Activated naive CD8-positive, alpha-beta T cell (primary cell): ENCODE measurements at regions not wholly inside any gene's neighbourhood (a gene's known extent, or its start where the extent isn't known, plus 50 kb on each side); places are given as distances from the start of the nearest gene placed in this dataset.

ENCODE experiments used
- H3K27ac Mint-ChIP-seq: one replicate; pipeline ENCODE4 v1.8.0; 2021; ENCODE audit warnings: mixed read lengths
- H3K27me3 Mint-ChIP-seq: one replicate; pipeline ENCODE4 v1.8.0; 2021; ENCODE audit warnings: mixed read lengths
- H3K36me3 Mint-ChIP-seq: one replicate; pipeline ENCODE4 v1.8.0; 2021; ENCODE audit warnings: mixed read lengths
- H3K4me1 Mint-ChIP-seq: one replicate; pipeline ENCODE4 v1.8.0; 2021; ENCODE audit warnings: low read depth, mixed read lengths
- H3K4me3 Mint-ChIP-seq: one replicate; pipeline ENCODE4 v1.8.0; 2021; ENCODE audit warnings: mild to moderate bottlenecking, mixed read lengths
- H3K9me3 Mint-ChIP-seq: one replicate; pipeline ENCODE4 v1.8.0; 2021; ENCODE audit warnings: low read depth, mixed read lengths

DNA sequence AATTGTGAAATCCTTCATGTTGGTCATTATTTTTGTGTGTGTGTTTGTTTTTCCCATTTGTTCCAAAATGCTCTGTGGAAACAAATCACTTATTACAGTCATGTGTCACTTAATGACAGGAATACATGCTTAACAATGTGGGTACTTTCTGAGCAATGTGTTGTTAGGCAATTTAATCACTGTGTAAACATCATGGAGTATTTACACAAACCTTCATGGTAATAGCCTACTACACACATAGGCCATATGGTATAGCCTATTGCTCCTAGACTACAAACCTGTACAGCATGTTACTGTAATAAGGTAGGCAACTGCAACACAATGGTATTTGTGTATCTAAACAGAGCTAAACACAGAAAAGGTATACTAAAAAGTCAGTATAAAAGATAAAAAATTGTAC is 388.9 kb upstream of the PPP1R2C start:
- Mint-ChIP-seq H3K4me1 (peaks cover 6% of the 10 kb centered on the region), H3K27me3 (no peaks in the 10 kb centered on the region), H3K4me3 (no peak overlapping the region), H3K27ac (no peak overlapping the region), H3K9me3 (peaks cover 5% of the 10 kb centered on the region), H3K36me3 (peaks cover 6% of the 10 kb centered on the region)

DNA sequence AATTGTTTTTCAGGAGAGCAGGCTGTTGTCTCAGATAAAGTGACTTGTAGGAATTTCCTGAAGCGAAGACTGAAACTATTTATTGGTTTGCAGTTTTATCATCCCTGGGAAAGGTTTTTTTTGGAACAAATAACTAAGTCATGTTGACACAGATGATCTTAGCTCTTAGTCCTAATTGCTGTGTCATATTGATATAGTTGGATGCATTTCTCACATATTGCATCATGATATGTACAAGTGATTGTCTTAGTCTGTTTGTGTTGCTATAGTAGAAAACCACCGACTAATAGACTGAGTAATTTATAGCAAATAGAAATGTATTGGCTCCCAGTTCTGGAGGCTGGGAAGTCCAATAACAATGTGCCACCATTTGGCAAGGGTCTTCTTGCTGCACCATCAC is 397.5 kb upstream of the PPP1R2C start:
- Mint-ChIP-seq H3K4me1 (no peaks in the 10 kb centered on the region), H3K36me3 (peaks cover 3% of the 10 kb centered on the region), H3K27me3 (no peaks in the 10 kb centered on the region), H3K4me3 (no peak overlapping the region), H3K9me3 (no peaks in the 10 kb centered on the region), H3K27ac (no peak overlapping the region)

DNA sequence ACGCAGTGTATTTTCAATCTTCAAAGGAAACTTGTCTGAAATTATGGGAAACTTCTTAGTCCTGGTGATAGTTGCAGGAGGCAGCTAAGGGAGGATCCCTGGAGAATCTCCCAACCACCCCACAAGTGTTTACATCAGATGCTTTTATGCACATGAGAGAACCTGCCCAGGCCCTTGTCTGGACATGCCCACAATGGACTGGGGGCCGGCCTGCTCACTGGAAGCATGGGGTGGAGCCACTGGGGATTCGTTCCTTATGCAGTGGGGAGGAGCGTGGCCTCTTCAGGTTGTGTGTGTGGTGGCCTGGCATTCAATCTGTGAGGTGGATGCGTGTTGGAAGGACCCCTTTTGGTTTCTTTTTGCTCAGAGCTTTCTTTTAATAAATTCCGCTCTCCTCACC is 398.7 kb upstream of the PPP1R2C start:
- no peaks in the 10 kb centered on the region for H3K4me1 Mint-ChIP-seq
- no peaks in the 10 kb centered on the region for H3K9me3 Mint-ChIP-seq
- H3K4me3 Mint-ChIP-seq: no peak overlapping the region
- H3K27me3 Mint-ChIP-seq: no peaks in the 10 kb centered on the region
- H3K27ac Mint-ChIP-seq: no peak overlapping the region
- H3K36me3 Mint-ChIP-seq: peaks cover 2% of the 10 kb centered on the region

DNA sequence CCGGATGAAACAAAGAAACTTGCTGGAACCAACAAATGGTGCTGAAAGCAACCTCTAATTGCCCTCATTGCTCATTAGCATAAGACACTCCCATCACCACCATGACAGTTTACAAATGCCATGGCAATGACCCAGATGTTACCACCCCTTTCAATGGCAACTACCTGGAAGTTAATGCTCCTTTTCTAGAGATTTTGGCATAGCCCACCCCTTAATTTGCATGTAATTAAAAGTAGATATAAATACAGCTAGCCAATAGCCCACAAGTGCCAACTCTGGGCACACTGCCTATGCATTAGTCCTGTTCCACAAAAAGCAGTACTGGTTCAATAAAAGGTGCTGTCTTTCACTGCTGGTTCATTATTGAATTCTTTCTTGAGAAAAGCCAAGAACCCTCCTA is 410.3 kb upstream of the PPP1R2C start:
- no peak overlapping the region for H3K27ac Mint-ChIP-seq
- H3K4me1 Mint-ChIP-seq: peaks cover 8% of the 10 kb centered on the region
- no peaks in the 10 kb centered on the region for H3K36me3 Mint-ChIP-seq
- H3K4me3 Mint-ChIP-seq: no peak overlapping the region
- no peaks in the 10 kb centered on the region for H3K9me3 Mint-ChIP-seq
- H3K27me3 Mint-ChIP-seq: no peaks in the 10 kb centered on the region

DNA sequence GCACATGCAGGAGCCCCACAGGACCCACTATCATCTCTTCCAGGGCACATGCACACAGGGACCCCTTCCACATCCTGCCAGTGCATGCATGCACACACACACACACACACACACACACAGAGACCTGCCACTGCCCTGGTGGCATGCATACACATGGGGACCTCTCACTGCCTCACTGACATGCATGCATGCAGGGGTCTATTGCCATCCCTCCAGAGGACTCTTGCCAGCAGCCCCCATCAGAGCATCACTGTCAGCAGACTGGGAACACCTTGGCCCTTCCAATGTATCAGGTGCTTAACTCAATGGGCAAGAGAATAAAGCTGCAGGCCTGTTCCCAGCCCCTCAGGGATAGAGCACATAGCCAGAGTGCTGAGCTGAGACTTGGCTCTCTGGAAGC is 433.6 kb upstream of the PPP1R2C start:
- Mint-ChIP-seq H3K4me3 (no peak overlapping the region), H3K36me3 (peaks cover 8% of the 10 kb centered on the region), H3K27me3 (no peaks in the 10 kb centered on the region), H3K9me3 (peaks cover 4% of the 10 kb centered on the region), H3K4me1 (no peaks in the 10 kb centered on the region), H3K27ac (no peak overlapping the region)

DNA sequence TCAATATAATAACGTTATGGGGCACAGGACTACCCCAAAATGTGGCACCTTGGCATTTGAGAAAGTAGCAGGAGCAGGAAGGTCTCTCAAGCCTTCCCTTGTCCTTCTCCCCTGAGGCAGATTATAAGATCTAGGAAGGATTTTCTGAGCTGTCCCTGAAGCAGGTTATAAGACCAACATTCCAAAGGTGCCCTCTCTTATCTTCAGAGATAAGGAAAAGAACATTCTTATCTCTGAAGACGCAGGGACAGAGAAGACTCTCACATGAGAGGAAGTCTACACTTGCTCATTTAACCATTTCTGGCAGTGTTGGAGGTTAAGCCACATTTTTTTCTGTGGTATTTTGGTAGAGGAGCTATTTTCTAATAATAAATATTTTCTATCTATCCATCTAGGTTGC is 437.9 kb upstream of the MAOA start:
- H3K27me3 Mint-ChIP-seq: no peaks in the 10 kb centered on the region
- H3K4me3 Mint-ChIP-seq: no peak overlapping the region
- no peaks in the 10 kb centered on the region for H3K4me1 Mint-ChIP-seq
- H3K9me3 Mint-ChIP-seq: peaks cover 4% of the 10 kb centered on the region
- H3K36me3 Mint-ChIP-seq: peaks cover 6% of the 10 kb centered on the region
- H3K27ac Mint-ChIP-seq: no peak overlapping the region

DNA sequence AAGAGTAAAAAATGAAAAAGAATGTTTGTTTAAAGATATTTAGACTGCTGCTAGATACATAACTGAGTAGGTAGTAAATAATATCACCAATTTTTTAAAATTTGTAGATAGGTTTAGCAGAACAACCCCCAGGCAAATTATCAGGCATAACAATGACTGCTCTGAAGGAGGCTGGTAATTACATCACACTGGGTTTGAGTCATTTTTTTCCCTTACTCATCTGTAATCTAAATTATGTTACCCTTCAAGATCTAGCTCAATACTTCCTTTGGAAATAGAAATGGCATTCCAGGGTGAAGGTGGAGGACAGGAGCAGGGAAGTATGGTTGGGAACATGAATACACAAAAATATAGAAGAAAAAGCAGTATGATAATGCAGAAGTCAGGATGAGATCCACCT is 431.6 kb upstream of the MAOA start:
- Mint-ChIP-seq H3K36me3 (no peaks in the 10 kb centered on the region), H3K4me1 (no peaks in the 10 kb centered on the region), H3K4me3 (no peak overlapping the region), H3K27ac (no peak overlapping the region), H3K27me3 (no peaks in the 10 kb centered on the region), H3K9me3 (no peaks in the 10 kb centered on the region)

DNA sequence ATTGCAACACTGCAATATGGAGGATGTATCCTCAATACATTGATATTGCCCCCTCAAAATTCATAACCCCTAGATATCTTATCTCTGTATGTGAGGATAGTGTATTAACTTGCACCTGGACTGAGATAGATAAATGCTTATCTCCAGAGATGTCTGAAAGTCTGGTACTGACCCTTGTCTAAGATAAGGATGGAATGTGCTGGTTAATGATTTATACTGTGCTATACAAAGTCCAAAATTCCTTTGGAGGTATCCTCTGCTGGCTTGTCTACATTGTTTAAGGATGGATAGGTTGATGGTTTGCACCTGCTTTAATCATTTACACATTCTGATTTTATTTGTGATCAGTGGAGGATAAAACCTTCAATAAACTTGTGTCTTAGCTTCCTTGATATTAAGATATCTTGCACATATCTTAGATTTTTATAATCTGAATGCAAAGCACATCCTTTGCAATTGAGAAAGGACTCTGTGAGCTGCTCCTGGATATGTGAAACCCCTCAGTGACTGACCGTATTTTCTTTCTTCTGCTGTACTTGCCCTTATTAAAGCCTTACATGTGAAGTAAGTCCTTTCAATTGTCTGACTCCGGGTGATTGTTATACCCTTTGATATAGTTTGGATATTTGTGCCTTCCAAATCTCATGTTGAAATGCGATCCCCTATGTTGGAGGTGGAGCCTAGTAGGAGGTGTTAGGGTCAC is 430.3 kb upstream of the MAOA start:
- Mint-ChIP-seq H3K9me3 (no peaks in the 10 kb centered on the region), H3K27ac (no peak overlapping the region), H3K4me1 (no peaks in the 10 kb centered on the region), H3K36me3 (no peaks in the 10 kb centered on the region), H3K27me3 (no peaks in the 10 kb centered on the region), H3K4me3 (no peak overlapping the region)

DNA sequence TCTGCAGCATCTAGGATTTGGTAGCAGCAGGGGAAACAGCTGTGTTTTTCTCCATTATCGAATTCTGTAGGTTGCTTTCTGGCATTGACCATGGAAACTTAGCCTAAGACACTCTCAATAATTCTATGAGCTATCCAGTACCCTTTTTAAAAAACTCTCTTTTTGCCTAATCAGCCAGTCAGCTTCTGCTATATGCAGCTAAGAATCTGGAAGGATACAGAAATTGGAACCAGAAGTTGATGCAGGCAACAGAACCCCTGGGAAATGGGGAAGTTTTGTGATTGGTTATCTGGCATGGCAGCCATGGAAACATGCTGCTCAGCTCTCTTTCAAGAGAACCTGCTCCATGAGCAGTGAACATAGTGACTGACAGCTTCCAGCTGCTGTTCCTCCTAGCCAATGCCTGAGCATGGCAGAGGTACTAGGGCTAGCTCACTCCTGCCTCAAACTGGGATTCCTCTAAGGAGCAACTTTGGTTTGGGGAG is 417.6 kb upstream of the MAOA start:
- Mint-ChIP-seq H3K36me3 (no peaks in the 10 kb centered on the region), H3K4me3 (no peak overlapping the region), H3K27ac (no peak overlapping the region), H3K4me1 (no peaks in the 10 kb centered on the region), H3K27me3 (no peaks in the 10 kb centered on the region), H3K9me3 (no peaks in the 10 kb centered on the region)

DNA sequence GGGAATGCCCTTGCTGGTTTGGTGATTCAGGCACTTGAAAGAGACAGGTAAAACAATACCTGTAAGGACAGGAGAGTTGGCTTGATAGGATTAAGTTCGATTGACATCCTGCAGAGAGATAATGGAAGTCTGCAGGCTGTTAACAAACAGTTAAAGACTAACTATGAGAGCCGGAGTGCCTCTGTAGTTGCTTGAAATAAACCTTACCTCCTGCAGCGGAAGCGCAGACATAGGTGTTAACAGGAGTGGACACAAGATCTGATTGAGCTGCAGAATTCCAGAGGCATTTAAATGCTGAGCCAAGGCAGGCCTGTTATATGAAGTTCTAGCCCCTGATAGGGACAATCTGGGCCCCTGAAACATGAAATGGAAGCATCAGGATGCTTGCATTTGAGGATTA is 416.7 kb upstream of the MAOA start:
- Mint-ChIP-seq H3K27me3 (no peaks in the 10 kb centered on the region), H3K27ac (no peak overlapping the region), H3K36me3 (no peaks in the 10 kb centered on the region), H3K4me1 (no peaks in the 10 kb centered on the region), H3K9me3 (no peaks in the 10 kb centered on the region), H3K4me3 (no peak overlapping the region)

DNA sequence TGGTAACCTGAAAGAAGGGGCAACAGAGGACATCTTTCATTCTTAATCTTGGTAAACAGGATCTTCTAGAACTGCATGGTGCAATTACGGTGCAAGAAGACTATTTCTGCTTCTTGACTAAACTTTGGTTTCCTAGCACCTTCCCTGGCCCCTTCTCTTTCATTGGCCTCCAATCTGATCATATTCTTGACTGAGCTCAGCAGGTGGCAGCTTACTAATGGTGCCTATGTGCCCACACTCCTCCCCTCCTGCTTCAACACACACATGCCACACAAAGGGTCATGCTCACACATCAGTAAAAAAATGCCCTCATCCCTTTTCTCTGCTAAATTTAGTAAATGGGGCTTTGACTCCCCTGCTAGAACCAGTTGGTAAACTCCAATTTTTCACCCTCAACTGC is 400.5 kb upstream of the MAOA start:
- no peaks in the 10 kb centered on the region for H3K27me3 Mint-ChIP-seq
- no peak overlapping the region for H3K4me3 Mint-ChIP-seq
- H3K36me3 Mint-ChIP-seq: no peaks in the 10 kb centered on the region
- H3K9me3 Mint-ChIP-seq: no peaks in the 10 kb centered on the region
- no peaks in the 10 kb centered on the region for H3K4me1 Mint-ChIP-seq
- peak overlapping the region; percentile 41 for H3K27ac Mint-ChIP-seq

DNA sequence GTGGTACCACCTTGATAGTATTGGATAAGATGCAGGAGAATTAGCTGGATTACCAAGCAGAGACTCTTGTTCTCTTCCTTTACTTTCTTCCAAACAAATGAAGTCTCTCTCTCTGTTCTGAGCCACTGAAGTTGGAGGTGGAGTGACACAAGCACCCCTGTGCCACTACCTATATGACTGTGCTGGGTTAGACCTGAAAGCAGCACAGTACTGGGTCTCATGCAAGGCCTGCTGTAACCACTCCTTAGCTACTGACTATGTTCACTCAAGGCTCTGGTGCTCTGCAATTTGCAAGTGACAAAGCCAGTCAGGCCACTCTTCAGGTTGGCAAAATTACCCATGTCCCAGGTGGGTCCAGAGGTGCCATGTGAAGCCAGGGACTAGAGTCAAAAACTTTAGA is 389.6 kb upstream of the MAOA start:
- Mint-ChIP-seq H3K27me3 (no peaks in the 10 kb centered on the region), H3K9me3 (peaks cover 20% of the 10 kb centered on the region), H3K36me3 (peaks cover 9% of the 10 kb centered on the region), H3K4me3 (no peak overlapping the region), H3K4me1 (no peaks in the 10 kb centered on the region), H3K27ac (no peak overlapping the region)

DNA sequence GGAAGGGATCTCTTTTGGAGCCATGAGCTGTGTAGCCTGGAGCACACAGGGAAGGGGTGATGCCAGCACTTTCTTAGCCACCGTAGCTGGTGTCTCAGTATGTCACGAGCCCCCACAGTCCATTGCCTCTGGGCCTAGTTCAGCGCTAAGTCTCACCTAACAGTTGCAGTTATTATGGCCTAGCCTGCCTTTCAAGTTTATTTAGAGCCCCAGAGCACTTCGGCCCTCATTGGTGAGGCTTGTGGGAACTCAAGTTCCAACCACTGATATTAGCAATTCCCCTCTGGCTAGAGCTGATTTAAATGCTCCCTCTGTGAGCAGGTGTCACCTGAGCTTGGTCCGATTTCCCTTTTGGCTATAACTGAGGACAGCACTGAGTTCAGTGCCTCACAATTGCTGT is 388.4 kb upstream of the MAOA start:
- no peaks in the 10 kb centered on the region for H3K27me3 Mint-ChIP-seq
- peaks cover 15% of the 10 kb centered on the region for H3K9me3 Mint-ChIP-seq
- no peaks in the 10 kb centered on the region for H3K4me1 Mint-ChIP-seq
- no peak overlapping the region for H3K4me3 Mint-ChIP-seq
- H3K27ac Mint-ChIP-seq: no peak overlapping the region
- peaks cover 9% of the 10 kb centered on the region for H3K36me3 Mint-ChIP-seq

DNA sequence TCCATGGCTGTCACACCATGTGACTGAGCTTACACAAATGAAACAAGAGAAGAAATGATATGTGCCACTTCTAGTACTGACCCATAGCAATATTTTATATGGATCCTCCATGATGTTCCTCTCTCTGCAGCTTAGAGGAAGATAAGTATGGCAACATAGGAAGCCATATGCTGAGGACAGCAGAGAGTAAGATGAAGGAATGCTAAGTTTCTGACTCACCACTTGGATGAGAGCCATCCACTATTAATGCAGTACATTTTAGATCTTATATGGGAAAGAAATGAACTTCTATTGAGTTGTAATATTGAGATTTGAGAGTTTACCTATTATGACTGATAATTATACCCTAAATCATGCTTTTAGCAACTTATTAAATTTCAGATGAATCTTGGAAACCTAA is 386.9 kb upstream of the MAOA start:
- Mint-ChIP-seq H3K36me3 (peaks cover 6% of the 10 kb centered on the region), H3K27me3 (no peaks in the 10 kb centered on the region), H3K4me1 (no peaks in the 10 kb centered on the region), H3K9me3 (peaks cover 10% of the 10 kb centered on the region), H3K27ac (no peak overlapping the region), H3K4me3 (no peak overlapping the region)

DNA sequence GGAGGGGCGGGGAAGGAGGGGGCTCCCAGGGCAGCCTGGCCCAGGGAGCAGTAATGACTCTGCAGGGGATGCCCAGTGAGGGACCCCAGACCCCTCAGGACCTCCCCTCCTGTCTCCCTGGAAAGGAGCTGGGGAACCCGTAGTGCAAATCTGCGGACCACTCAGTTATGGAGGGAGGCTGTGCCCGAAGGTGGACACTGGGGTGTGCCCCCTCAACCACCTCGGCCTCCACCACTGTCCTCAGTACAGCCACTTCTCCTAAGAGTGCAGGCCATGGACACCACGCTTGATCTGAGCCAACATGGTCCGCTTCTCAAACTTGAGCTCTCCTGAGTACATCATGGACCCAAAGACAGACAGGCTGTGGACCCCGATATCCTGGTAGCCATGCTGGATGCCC is 378.2 kb upstream of the MAOA start:
- Mint-ChIP-seq H3K4me3 (no peak overlapping the region), H3K9me3 (peaks cover 8% of the 10 kb centered on the region), H3K36me3 (no peaks in the 10 kb centered on the region), H3K27me3 (no peaks in the 10 kb centered on the region), H3K27ac (no peak overlapping the region), H3K4me1 (no peaks in the 10 kb centered on the region)

DNA sequence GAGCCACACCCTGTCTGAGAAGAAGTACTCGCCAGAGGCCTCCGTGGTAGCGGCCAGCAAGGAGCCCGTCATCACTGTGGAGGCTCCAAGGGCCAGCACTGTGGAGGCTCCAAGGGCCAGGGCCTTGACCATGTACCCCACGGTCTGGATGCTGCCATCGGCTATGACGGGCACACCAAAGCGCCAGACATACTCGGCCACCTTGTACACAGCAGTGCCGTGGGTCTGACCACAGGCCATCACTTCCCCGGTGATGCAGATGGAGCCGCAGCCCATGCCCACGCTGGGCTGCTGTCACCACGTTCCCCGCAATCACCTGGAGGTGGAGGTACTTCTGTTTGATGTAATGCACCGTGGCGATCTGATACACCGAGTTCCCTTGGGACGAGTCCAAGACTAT is 377.7 kb upstream of the MAOA start:
- H3K4me3 Mint-ChIP-seq: no peak overlapping the region
- H3K27me3 Mint-ChIP-seq: no peaks in the 10 kb centered on the region
- peaks cover 11% of the 10 kb centered on the region for H3K9me3 Mint-ChIP-seq
- no peaks in the 10 kb centered on the region for H3K4me1 Mint-ChIP-seq
- H3K36me3 Mint-ChIP-seq: peaks cover 2% of the 10 kb centered on the region
- no peak overlapping the region for H3K27ac Mint-ChIP-seq
